Right ventricle myocardium inferior (tissue), 1 donor: ENCODE measurements at regions not wholly inside any gene's neighbourhood (a gene's known extent, or its start where the extent isn't known, plus 50 kb on each side); places are given as distances from the start of the nearest gene placed in this dataset.
"Not testable (repeated sequence)": the region's sequence is repeated elsewhere in the genome, so short reads cannot be mapped to it uniquely, and the experiment has no call there.

Source experiments
- ATAC-seq: fragments of 200-7000 bp; cut with Tn5 transposase; one replicate; pipeline ENCODE4 v1.9.1; 2020; ENCODE audit warnings: mild to moderate bottlenecking, moderate library complexity
- DNase-seq: peaks from one replicate; pipeline ENCODE4 v3.0.0; 2021; ENCODE audit errors: missing footprints
- intact Hi-C: fragments of 100-400 bp; cut with DNase I; formaldehyde crosslinking; loops from one replicate; pipeline ENCODE4 v1.11.0; 2022
- donor health status: DM: no; HTN: yes; CAD: no; lungs with severe emphysema.

DNA sequence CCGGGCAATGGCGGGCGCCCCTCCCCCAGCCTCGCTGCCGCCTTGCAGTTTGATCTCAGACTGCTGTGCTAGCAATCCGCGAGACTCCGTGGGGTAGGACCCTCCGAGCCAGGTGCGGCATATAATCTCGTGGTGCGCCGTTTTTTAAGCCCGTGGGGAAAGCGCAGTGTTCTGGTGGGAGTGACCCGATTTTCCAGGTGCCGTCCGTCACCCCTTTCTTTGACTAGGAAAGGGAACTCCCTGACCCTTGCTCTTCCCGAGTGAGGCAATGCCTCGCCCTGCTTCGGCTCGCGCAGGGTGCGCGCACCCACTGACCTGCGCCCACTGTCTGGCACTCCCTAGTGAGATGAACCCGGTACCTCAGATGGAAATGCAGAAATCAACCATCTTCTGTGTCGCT lies 171.9 kb downstream of the GALR1 start:
- DNase-seq, intact Hi-C loops, ATAC-seq: not testable (repeated sequence)

DNA sequence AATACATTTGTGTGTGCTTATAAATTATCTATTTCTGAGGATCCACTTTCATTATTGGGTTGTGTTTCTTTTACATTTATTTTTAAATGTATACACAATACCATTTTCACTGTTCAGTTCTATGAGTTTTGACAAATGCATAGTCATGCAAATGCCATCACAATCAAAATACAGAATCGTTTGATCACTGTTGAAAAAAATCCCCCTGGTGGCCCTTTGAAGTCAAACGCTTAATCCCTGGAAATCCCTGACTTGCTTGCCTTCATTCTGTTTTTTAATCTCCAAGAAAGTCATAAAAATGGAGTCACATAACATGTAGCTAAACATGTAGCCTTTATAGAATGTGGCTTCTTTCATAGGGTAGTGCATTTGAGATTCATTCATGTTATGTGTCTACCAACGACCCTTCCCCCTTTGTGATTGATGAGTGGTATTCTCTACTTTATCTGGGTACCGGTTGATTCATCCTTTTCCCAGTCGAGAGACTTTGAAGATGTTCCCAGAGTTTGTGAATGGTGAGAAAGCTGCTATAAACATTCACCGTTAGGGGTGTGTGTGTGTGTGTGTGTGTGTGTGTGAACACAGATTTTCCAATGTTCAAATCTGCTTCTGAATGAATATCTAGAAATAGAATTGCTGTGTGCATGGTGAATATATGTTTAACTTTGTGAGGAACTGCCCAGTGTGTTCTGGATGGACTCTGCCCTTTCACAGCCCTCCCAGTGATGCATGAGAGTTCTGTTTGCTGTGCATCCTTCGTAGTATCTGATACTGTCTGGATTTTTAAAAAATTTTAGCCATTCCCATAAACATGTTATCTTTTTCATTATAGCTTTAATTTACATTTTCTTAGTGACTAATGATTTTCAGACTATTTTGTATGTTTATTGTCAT lies 173.6 kb downstream of the GALR1 start:
- ATAC-seq (no peak), DNase-seq (no peak)
- intact Hi-C loops: no loop called here

DNA sequence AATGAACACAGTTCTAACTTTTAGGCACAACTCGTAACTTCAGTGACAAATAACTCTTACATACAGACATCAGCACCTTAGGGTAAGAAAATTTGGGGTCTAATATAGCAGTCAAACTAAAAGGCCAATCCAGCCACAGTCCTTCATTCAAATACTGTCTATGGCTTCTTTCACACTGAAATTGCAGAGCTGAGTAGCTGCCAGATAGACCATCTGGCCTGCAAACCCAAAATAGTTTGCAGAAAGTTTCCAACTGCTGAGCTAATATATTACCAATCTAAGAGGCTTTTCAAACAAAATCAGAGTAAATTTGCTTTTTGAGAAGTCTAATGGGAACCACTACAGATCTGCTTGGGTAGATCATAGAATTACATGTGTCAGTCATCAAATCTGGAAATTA lies 183.4 kb downstream of the GALR1 start:
- intact Hi-C loops: no loop called here
- no peak for ATAC-seq
- no peak for DNase-seq

DNA sequence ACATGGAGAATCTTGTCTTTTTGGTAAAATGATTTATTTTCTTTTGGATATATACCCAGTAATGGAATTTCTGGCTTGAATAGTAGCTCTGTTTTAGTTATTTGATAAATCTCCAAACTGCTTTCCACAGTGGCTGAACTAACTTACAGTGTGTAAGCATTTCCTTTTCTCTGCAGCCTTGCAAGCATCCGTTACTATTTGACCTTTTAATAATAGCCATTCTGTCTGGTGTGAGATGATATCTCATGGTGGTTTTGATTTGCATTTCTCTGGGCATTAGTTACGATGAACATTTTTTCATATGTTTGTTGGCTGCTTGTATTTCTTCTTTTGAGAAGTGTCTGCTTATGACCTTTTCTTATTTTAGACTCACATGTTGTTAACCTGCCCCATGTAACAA lies 190.2 kb downstream of the GALR1 start:
- DNase-seq: no peak
- ATAC-seq: no peak
- intact Hi-C loops: no loop called here

DNA sequence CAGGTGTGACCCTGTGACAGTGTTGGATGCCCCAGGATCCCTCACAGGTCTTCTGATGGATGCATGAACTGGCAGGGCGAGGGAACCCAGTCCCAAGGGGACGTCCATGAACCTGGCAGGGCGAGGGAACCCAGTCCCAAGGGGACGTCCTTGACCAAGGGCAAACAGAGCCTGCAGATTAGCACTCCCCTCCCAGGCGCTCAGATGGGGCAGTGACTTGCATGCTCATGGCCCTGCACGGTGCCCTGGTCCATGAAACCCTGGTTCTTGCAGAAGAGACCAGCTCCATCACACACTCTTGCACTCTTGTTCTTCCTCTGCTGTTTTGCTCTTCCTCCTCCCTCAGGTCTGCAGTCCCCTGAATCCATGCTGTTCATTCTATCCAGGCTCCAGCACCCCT lies 192.7 kb downstream of the GALR1 start:
- no peak for ATAC-seq
- DNase-seq: peak; percentile 62
- intact Hi-C loops: no loop called here

DNA sequence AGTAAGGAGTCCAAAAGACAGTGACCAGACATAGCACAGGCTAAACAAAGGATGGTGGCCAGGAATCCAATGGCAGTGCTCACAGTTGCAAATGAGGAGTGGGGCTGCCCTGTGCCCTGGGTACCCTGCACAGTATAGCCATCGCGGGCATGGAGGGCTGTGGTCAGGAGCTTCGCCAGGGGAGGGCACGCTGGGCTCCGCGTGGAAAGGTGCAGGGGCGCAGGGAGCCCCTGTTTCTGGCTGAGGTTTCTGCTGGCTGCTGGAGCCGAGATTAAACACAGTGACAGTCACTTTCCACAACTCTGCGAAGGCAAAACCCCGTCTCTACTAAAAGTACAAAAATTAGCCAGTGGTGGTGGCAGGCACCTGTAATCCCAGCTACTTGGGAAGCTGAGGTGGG lies 194.7 kb downstream of the GALR1 start:
- ATAC-seq: no peak
- no peak for DNase-seq
- intact Hi-C loops: no loop called here

DNA sequence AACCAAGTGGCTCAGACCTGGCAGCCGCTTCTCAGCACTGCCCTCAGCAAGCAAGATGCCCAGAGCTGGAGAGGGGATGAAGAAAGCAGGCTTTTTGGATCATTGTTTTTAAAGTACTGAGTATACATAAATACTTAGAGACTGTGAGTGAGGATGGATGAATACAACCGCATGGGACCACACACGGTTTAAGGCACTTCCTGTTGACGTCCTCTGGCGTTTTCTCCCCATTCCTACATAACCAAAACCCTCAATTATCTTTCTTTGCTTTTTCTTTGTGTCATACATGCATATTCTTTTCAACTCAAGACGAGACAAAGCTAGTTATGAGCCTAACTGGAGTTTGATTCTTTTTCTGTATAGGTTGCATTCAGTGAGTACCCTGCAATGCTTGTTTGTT lies 198.4 kb downstream of the GALR1 start:
- intact Hi-C loops: no loop called here
- ATAC-seq (no peak), DNase-seq (no peak)

DNA sequence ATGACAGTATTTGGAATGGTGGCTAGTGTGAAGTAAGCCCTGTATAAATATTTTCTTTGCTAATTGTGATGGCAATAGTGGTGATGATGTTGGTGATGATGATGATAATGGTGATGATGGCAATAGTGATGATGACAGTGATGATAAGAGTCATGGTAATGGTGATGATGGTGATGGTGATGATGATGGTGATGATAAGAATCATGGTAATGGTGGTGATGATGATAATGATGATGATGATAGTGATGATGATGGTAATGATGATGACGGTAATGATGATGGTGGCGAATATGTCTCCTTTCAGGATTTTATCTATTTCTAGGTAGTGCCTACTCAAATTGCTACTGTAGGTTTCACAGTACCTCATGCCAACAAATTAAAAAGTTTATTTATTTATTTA lies 205.4 kb downstream of the GALR1 start:
- intact Hi-C loops: no loop called here
- no peak for ATAC-seq
- no peak for DNase-seq

DNA sequence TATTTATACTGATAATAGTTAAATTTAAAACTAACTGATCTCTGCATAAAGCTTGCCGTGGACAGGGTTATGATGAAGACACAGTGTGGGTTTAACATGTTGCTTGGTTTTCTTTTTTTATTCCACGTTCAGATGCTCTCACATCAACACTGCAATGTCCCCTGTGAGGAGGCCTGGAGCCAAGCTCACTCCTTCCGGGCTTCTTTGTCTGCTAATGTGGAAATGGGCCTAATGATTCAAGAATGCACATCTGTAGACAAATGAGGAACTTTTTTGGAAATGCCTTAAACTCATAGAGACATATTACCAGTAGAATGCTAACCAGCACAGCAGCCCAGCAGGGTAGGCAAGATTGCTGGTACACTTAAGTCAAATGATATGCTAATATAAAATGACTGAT lies 208.0 kb downstream of the GALR1 start:
- no peak for DNase-seq
- ATAC-seq: no peak
- intact Hi-C loops: no loop called here

DNA sequence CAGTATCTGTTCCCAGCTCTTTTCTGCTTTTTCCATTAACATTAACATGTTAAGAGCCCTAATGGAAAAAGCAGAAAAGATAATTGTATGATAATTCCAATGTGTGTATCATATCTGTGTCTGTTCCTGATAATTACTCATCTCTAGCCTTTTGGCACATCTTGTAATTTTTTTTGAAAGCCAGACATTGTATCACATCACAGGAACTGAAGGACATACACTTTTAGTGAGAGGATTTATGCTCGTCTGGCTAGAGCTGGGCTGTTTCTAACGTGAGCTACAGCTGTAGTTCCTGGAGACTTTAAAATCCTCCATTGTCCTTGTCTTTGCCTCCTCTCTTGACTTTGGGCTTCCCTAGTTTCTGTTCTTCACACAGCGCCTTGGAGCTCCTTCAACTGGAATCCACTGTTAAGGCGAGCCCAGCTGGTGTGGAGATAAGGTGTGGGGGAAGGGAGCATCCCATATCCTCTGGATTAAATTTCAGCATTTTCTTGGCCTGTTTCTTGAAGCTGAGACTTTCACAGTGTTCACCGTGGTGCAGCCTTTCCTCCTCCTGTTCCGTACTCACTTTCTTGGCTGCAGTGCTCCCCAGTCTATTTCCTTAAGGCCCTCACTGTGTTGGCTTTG lies 211.5 kb downstream of the GALR1 start:
- intact Hi-C loops: no loop called here
- ATAC-seq: peak; percentile 84
- DNase-seq: no peak

DNA sequence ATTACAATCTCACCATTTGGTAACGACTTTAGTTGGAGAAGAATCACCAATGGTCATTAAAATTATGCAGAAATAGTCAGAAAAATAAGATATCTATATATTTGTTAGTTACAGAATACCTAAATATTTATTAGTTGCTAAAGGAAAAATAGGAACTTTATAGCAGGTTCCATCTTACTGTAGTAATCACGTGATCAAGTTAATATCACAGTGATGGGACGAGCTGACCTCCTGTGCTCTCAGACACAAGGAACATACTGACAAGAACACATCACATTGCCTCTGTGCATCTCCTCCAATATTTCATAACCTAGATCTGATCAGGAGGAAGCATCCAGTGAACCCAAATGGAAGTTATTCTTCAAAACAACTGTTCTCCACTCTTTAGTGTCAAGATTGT lies 215.3 kb downstream of the GALR1 start:
- intact Hi-C loops: no loop called here

DNA sequence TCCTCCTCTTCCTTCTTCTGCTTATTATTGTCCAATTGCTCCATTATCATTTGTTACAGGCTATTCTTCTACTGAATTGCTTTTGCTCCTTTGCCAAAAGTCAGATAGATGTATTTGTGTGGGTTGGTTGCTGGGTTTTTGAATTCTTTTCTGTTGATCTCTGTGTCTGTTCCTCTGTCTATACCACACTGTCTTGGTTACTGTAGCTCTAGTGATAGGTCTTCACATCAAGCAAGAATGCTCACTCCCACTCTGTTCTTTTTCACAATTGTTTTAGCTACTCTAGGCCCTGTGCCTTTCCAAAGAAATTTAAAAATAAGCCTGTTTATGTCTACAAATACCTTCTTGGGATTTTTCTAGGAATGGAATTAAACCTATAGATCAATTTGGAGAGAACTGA lies 217.2 kb downstream of the GALR1 start:
- no peak for DNase-seq
- no peak for ATAC-seq
- intact Hi-C loops: loop anchor here (2.0 kb wide), 1 partner anchor 38 kb away; no protein-coding TSS in a partner anchor

More for the DNA sequence above, 215.3 kb downstream of the GALR1 start:
- ATAC-seq (no peak), DNase-seq (no peak)

DNA sequence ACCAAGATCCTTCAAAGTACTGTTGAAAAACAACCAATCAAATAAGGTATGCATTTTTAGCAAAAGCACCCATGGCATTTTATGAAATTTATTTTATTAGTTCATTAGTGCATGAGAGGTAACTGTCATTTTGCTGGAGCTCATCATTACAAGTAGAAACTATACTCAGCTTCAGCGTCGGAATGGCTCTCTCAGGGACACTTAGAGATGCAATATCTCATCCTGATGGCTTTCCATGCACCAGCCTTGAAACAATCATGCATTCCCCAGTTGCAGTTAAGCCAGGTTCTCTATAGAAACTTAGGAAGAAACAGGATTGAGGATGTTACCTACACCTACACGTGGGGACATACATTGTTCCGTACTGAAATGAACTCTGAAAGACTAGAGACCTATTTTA lies 219.5 kb downstream of the GALR1 start:
- ATAC-seq (no peak), DNase-seq (no peak)
- intact Hi-C loops: no loop called here

DNA sequence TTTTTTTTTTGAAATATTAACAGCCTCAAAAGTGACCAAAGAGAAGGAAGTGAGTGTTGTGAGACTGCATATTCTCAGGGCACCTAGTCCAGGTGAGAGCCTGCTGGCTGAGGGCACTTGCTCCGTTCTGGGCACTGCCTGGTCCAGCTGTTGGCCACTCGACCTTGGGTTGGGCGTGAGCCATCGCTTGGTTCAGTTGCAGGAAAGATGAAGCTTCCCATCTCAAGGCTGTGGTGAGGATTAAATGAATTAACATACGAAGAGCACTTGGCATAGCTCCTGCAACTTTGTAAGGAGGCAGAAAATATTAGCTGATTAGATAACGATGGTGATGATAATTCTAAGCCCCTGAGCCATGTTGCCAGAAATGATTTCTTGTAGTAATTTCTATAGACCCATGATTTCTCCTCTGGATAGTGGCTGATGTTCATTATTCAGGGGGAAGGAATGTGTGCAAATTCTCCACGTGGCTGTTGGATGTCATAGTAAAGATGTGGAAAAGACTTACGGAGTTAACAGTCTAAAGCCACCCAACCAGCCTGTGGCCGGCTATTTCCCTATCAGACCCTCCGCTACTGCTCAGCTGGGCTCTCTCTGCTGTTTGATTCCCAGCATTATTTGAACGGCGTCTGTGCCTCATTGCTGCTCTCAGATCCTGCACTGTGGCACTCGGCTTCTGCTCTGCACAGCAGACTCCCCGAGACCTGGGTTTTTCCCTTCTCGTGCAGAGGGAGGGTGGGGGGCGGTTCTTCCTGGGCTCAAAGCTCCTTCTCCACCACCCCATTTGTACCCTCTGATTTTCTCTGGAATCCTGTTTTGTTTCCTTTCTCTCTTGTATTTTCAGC lies 221.1 kb downstream of the GALR1 start:
- DNase-seq: no peak
- intact Hi-C loops: no loop called here
- no peak for ATAC-seq

DNA sequence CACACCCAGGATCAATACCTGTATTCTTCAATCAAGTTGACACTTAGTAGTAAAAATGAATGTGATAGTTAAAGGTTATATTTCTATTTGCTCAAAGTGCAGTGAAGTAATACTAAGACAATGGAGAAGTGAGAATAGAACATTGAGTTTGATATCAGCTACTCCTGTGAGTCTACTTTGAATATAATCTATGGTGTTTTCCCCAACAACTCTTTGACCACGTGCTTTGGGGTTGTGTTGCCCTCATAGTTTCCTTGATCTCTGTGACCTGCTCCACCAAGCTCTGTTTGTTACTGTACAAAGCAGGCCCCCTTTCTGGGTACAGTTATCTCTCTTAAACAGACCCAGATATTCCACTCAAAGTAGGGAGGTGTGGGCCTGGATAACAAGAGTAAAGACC lies 222.9 kb downstream of the GALR1 start:
- DNase-seq (no peak), ATAC-seq (no peak)
- intact Hi-C loops: no loop called here

DNA sequence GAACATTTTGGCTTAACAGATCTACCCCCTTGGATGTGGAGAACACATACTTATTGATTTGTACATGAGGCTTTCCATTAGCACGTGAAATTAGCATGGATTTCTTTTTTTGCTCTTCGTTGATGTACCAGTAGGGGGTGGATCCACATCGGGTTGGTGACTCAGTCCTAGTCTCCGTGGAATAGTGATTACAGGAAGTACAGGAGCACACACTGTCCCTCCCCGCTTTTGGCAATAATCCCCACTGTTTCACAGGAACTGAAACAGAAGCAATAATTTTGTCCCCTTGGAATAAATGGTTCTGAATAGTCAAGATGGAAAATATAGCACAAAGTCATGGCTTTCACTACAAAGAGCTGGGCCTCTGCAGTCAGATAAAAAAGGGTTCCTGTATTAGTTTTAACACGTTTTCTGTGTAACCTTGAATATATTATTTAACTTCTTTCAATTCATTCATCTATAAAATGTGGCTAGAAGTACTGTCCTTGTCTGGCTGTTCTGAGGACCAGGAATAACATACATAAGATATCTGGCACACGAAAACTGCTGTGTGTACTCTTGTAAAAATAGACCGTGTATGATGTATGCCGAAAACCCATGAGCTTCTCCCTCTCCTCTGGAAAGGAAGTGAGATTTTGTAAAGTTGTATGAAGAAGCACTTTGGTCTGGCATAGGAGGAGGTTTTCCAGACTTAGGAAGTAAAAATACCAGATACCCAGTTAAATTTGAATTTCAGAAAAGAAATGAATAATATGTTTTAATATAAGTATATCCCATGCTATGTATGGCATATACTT lies 229.2 kb downstream of the GALR1 start:
- ATAC-seq (peak; percentile 97), DNase-seq (no peak)
- intact Hi-C loops: no loop called here

DNA sequence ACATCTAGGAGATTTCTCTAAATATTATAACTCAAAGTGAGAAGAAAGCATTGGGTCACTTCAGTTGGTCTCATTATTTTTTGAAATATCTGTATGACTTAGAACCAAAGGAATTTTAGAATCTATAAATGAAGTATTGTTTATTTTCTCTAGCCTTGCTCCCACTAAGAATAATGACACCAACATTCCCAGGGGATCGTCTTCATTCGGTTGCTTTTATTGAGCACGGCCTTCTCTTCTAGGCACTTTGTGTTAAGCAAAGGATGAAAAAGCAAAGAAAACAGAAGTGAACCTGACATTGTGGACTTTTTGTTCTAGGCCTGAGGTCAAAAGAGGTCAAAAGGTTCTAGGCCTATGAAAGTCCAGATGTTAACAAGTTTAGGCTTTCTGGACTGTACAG lies 231.9 kb downstream of the GALR1 start:
- intact Hi-C loops: no loop called here
- DNase-seq (no peak), ATAC-seq (no peak)

DNA sequence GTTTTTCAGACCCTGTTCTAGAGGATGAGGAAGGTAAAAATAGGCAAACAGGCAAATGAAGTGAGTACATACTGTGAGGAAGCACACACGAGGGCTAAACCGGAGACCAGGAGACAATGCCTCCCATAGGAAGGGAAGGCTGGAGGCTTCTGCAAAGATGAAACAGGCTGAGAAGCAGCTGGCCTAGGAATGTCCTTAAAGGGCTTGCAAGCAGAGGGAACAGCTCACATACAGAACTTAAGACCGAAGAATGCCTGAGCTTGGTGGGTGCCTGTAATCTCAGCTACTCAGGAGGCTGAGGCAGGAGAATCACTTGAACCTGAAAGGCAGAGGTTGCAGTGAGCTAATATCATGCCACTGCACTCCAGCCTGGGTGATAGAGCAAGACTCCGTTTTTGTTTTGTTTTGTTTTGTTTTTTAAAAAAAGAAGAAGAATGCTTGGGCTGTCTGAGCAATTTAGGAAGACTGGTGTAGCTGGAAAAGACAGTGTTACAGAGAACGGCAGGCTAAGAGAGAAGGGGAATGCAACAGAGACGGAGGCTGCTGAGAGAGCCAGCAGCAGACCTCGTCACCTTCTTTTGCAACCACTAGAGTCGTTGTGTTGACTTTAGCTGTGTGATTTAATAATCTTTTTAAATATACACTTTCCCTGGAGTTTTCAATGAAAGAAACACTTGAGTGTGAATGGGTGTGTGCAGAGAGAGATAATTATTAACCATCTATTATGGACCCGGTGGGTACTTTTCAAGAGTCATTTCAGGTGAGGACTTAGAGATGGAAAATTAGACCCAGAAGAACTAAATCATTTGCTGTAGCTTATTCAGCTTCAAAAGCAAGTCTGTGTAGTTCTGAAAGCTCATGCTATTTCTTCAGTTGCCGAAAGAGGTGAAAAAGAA lies 232.8 kb downstream of the GALR1 start:
- intact Hi-C loops: no loop called here
- no peak for ATAC-seq
- DNase-seq: no peak
